ENCODE measurements at regions not wholly inside any gene's neighbourhood (a gene's known extent, or its start where the extent isn't known, plus 50 kb on each side); places are given as distances from the start of the nearest gene placed in this dataset.

DNA sequence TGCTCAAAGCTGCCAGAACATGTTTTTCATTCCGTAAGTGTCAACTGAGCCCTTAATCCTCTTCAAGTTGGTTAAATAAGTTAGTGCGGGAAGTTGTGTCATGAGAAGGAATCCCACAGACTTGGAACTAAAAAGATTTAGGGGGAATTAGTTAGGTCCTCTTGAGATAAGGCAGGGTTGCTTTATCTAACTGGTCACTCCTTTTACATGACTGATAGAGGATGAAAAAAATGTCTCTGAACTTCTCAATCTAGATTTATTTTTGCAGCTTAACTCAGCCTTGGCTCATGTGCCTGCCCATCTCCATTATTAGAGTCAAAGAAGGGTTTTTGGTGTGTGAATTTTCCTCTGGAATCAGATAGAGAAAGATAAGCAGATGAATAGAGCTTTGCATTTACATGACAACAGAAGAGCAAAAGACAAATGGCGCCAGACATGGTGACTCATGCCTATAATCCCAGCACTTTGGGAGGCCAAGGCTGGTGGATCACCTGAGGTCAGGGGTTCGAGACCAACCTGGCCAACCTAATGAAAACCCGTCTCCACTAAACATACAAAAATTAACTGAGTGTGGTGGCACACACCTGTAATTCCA lies 882.9 kb downstream of the RPA4 start:
- DNase-seq: no peak
- no peak overlapping the region for H3K56ac ChIP-seq (ENCODE audit: insufficient read length, low read depth, low read length)
- Mint-ChIP-seq H3K27ac (no peak overlapping the region; a peak in 1 of 7 replicates), H3K36me3 (ENCODE audit: insufficient read depth in 1 of 3, low read depth in 3 of 3) (peaks cover 4 to 12% (median 10%) of the 10 kb centered on the region in 3 experiments; a peak in 6 of 7 replicates), H3K4me1 (peaks cover 50 to 53% of the 10 kb centered on the region in 2 experiments), H3K27me3 (ENCODE audit: low read depth) (no peaks in the 10 kb centered on the region), H3K9me3 (peaks cover 0 to 2% of the 10 kb centered on the region in 2 experiments; a peak in 3 of 5 replicates), H3K4me3 (no peak overlapping the region)
- H3K18ac ChIP-seq (ENCODE audit: insufficient read length, low read depth, low read length): no peak overlapping the region
- H4K20me1 ChIP-seq (ENCODE audit: control insufficient read depth, insufficient read depth, insufficient read length): no peaks in the 10 kb centered on the region
- no peak overlapping the region for H3K23ac ChIP-seq (ENCODE audit: insufficient read length, low read depth, low read length)
- no peak overlapping the region for H2BK15ac ChIP-seq (ENCODE audit: low read depth, low read length)
- no peak overlapping the region for H3T11ph ChIP-seq (ENCODE audit: low read length)
- no peak overlapping the region for H2AFZ ChIP-seq (ENCODE audit: low read length)
- H2BK120ac ChIP-seq (ENCODE audit: low read depth, low read length, poor library complexity, severe bottlenecking): no peak overlapping the region
- no CpG with 5 or more reads among the region's 5 CpGs for WGBS (ENCODE audit: extremely low coverage, insufficient read length, low lambda C conversion rate)
- no peak overlapping the region for H2BK20ac ChIP-seq (ENCODE audit: low read depth, low read length, poor library complexity, severe bottlenecking)
- no peak overlapping the region for H3K4ac ChIP-seq (ENCODE audit: low read depth, low read length)
- H3K79me2 ChIP-seq (ENCODE audit: insufficient read depth, low read length): no peaks in the 10 kb centered on the region
- no peak overlapping the region for H3K27ac ChIP-seq (ENCODE audit: insufficient read length, low read depth, low read length)
- H2BK12ac ChIP-seq (ENCODE audit: insufficient read length, low read depth, low read length): no peak overlapping the region
- TF ChIP-seq CTCF (conservative IDR thresholded peaks at IDR 0.05): no peak
- no peaks in the 10 kb centered on the region for H3K79me1 ChIP-seq (ENCODE audit: insufficient read depth, low read depth, low read length, poor library complexity, severe bottlenecking)
- no peak overlapping the region for H4K5ac ChIP-seq (ENCODE audit: insufficient read length, low read depth, low read length)
- no peak overlapping the region for H3K4me2 ChIP-seq (ENCODE audit: insufficient read depth, insufficient read length, low read length)
- H3K9me3 ChIP-seq (ENCODE audit: control insufficient read depth, low read depth, low read length): no peaks in the 10 kb centered on the region
- no peak overlapping the region for H4K8ac ChIP-seq (replicated peaks; ENCODE audit: insufficient read length, low read depth, low read length)
- peaks cover 5% of the 10 kb centered on the region; the same call in 1 of the 2 replicates for H3K4me1 ChIP-seq (ENCODE audit: insufficient read depth, low read length)
- no peak overlapping the region for H2BK5ac ChIP-seq (ENCODE audit: insufficient read length, low read length)
- no peak overlapping the region for H3K9ac ChIP-seq (ENCODE audit: extremely low read depth, insufficient read length, low read length)
- no peaks in the 10 kb centered on the region for H3K23me2 ChIP-seq (ENCODE audit: insufficient read length, low read depth, low read length, poor library complexity, severe bottlenecking)
- no peaks in the 10 kb centered on the region for H3K27me3 ChIP-seq (ENCODE audit: insufficient read depth, low read length)
- no peak overlapping the region for H4K91ac ChIP-seq (ENCODE audit: insufficient read length, low read depth, low read length)
- no peak overlapping the region for H2AK5ac ChIP-seq (ENCODE audit: insufficient read length, low read length)
- H3K14ac ChIP-seq (ENCODE audit: insufficient read depth, low read length): no peak overlapping the region

Data from H9 (cell line).